ENCODE measurements at regions not wholly inside any gene's neighbourhood (a gene's known extent, or its start where the extent isn't known, plus 50 kb on each side); places are given as distances from the start of the nearest gene placed in this dataset.

GRCh38 chr11:19430346-19430745 lies 189.6 kb upstream of the E2F8 start:
- Mint-ChIP-seq H3K4me3 (no peak overlapping the region), H3K27ac (ENCODE audit: unreplicated experiment) (no peak overlapping the region), H3K4me1 (peaks cover 19% of the 10 kb centered on the region), H3K36me3 (ENCODE audit: low read depth) (no peaks in the 10 kb centered on the region), H3K9me3 (no peaks in the 10 kb centered on the region), H3K27me3 (ENCODE audit: low read depth) (peaks cover 2% of the 10 kb centered on the region)
- no peak for DNase-seq (ENCODE audit: low read depth, low spot score)
- TF ChIP-seq CTCF (conservative IDR thresholded peaks at IDR 0.05) = no peak

GRCh38 chr11:19429108-19429760 lies 188.5 kb upstream of the E2F8 start:
- H3K27me3 Mint-ChIP-seq (ENCODE audit: low read depth) = peaks cover 2% of the 10 kb centered on the region
- H3K4me3 Mint-ChIP-seq = no peak overlapping the region
- peaks cover 19% of the 10 kb centered on the region for H3K4me1 Mint-ChIP-seq
- no peak overlapping the region for H3K27ac Mint-ChIP-seq (ENCODE audit: unreplicated experiment)
- no peak for TF ChIP-seq CTCF (conservative IDR thresholded peaks at IDR 0.05)
- DNase-seq (ENCODE audit: low read depth, low spot score) = no peak
- H3K9me3 Mint-ChIP-seq = no peaks in the 10 kb centered on the region
- H3K36me3 Mint-ChIP-seq (ENCODE audit: low read depth) = no peaks in the 10 kb centered on the region

GRCh38 chr11:19428206-19429002 lies 187.7 kb upstream of the E2F8 start:
- no peaks in the 10 kb centered on the region for H3K36me3 Mint-ChIP-seq (ENCODE audit: low read depth)
- no peak overlapping the region for H3K27ac Mint-ChIP-seq (ENCODE audit: unreplicated experiment)
- H3K27me3 Mint-ChIP-seq (ENCODE audit: low read depth) = peaks cover 2% of the 10 kb centered on the region
- no peak overlapping the region for H3K4me3 Mint-ChIP-seq
- peaks cover 19% of the 10 kb centered on the region for H3K4me1 Mint-ChIP-seq
- TF ChIP-seq CTCF (conservative IDR thresholded peaks at IDR 0.05) = no peak
- H3K9me3 Mint-ChIP-seq = no peaks in the 10 kb centered on the region
- DNase-seq (ENCODE audit: low read depth, low spot score) = no peak

GRCh38 chr11:19426756-19427403 lies 186.1 kb upstream of the E2F8 start:
- H3K27ac Mint-ChIP-seq (ENCODE audit: unreplicated experiment) = no peak overlapping the region
- no peak for DNase-seq (ENCODE audit: low read depth, low spot score)
- no peaks in the 10 kb centered on the region for H3K36me3 Mint-ChIP-seq (ENCODE audit: low read depth)
- H3K4me1 Mint-ChIP-seq = peaks cover 8% of the 10 kb centered on the region
- H3K9me3 Mint-ChIP-seq = no peaks in the 10 kb centered on the region
- no peak overlapping the region for H3K4me3 Mint-ChIP-seq
- no peaks in the 10 kb centered on the region for H3K27me3 Mint-ChIP-seq (ENCODE audit: low read depth)
- no peak for TF ChIP-seq CTCF (conservative IDR thresholded peaks at IDR 0.05)

GRCh38 chr11:19426011-19426755 lies 185.4 kb upstream of the E2F8 start:
- Mint-ChIP-seq H3K4me1 (peaks cover 8% of the 10 kb centered on the region), H3K4me3 (no peak overlapping the region), H3K36me3 (ENCODE audit: low read depth) (no peaks in the 10 kb centered on the region), H3K27me3 (ENCODE audit: low read depth) (no peaks in the 10 kb centered on the region), H3K27ac (ENCODE audit: unreplicated experiment) (no peak overlapping the region), H3K9me3 (no peaks in the 10 kb centered on the region)
- no peak for DNase-seq (ENCODE audit: low read depth, low spot score)
- TF ChIP-seq CTCF (conservative IDR thresholded peaks at IDR 0.05) = no peak
